ENCODE measurements at regions not wholly inside any gene's neighbourhood (a gene's known extent, or its start where the extent isn't known, plus 50 kb on each side); places are given as distances from the start of the nearest gene placed in this dataset.

DNA sequence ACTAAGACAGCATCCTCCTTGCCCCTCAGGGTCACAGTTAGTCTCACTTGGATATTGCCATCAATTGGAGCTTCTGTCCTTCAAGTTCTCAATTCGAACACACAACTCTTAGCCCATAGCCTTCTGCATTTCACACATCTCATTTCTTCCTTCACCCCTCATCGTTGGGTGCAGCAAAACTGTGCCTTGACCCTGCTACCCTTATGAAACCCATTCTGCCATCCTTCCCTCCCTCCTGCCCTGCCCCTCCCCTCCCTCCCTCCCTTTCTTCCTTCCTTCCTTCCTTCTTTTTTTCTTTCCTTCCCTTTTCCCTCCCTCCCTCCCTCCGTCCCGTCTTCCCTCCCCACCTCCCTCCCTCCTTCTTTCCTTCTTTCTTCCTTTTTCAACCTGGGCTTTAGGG, 80.7 kb upstream of the CYRIA start:
- no peaks in the 10 kb centered on the region for H3K36me3 Mint-ChIP-seq (ENCODE audit: low read depth)
- no peaks in the 10 kb centered on the region for H3K27me3 ChIP-seq (ENCODE audit: control insufficient read depth in 1 of 2, insufficient read depth in 2 of 2, low read length in 2 of 2)
- TF ChIP-seq, protein P1, sequence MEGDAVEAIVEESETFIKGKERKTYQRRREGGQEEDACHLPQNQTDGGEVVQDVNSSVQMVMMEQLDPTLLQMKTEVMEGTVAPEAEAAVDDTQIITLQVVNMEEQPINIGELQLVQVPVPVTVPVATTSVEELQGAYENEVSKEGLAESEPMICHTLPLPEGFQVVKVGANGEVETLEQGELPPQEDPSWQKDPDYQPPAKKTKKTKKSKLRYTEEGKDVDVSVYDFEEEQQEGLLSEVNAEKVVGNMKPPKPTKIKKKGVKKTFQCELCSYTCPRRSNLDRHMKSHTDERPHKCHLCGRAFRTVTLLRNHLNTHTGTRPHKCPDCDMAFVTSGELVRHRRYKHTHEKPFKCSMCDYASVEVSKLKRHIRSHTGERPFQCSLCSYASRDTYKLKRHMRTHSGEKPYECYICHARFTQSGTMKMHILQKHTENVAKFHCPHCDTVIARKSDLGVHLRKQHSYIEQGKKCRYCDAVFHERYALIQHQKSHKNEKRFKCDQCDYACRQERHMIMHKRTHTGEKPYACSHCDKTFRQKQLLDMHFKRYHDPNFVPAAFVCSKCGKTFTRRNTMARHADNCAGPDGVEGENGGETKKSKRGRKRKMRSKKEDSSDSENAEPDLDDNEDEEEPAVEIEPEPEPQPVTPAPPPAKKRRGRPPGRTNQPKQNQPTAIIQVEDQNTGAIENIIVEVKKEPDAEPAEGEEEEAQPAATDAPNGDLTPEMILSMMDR (IDR thresholded peaks at IDR 0.05) = no peak
- no peak overlapping the region for H3K27ac Mint-ChIP-seq
- H3K9me3 Mint-ChIP-seq = no peaks in the 10 kb centered on the region
- no peak overlapping the region for H3K4me3 ChIP-seq (ENCODE audit: low read length)
- intact Hi-C loops (cut with DNase I, micrococcal nuclease) = no loop called here
- ChIA-PET POLR2A (no interaction called here), CTCF (no interaction called here)
- no peaks in the 10 kb centered on the region for H3K36me3 ChIP-seq (ENCODE audit: insufficient read depth, low read length)
- H3K27me3 Mint-ChIP-seq = peaks cover 10% of the 10 kb centered on the region
- H3K4me1 ChIP-seq (ENCODE audit: insufficient read depth, low read length) = no peaks in the 10 kb centered on the region
- no peaks in the 10 kb centered on the region for H3K4me1 Mint-ChIP-seq (ENCODE audit: low read depth)
- ATAC-seq (ENCODE audit: poor library complexity) (no peak), DNase-seq (no peak)
- no peak overlapping the region for H3K27ac ChIP-seq (ENCODE audit: low read depth in 1 of 2, low read length in 2 of 2)
- no peak overlapping the region for H3K4me3 Mint-ChIP-seq
- no peaks in the 10 kb centered on the region for H3K9me3 ChIP-seq (ENCODE audit: control insufficient read depth in 1 of 2, insufficient read depth in 1 of 2, low read length in 2 of 2)

DNA sequence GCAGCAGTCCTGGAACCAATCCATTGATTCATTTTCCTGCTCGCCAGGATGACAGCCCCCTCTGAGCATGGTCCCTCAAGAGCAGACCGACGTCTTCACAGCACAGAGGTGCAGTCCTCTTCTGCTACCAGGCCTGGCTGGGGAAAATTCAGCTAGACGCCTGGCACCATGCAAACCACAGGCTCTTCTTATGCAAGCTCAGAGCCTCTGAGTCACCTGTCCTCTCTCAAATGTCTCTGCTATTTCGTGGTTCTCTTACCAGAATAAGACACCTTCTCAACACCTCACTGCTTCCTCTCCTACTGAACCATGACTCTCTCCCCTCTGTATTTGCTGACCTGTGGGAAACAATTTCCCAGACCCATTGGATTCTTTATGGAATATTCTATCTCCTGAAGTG, 79.8 kb upstream of the CYRIA start:
- ATAC-seq (ENCODE audit: poor library complexity) (no peak), DNase-seq (no peak)
- Histone ChIP-seq H3K9me3 (ENCODE audit: control insufficient read depth in 1 of 2, insufficient read depth in 1 of 2, low read length in 2 of 2) (no peaks in the 10 kb centered on the region), H3K36me3 (ENCODE audit: insufficient read depth, low read length) (no peaks in the 10 kb centered on the region), H3K27me3 (ENCODE audit: control insufficient read depth in 1 of 2, insufficient read depth in 2 of 2, low read length in 2 of 2) (peaks cover 0 to 2% of the 10 kb centered on the region in 2 experiments), H3K4me3 (ENCODE audit: low read length) (no peak overlapping the region), H3K4me1 (ENCODE audit: insufficient read depth, low read length) (no peaks in the 10 kb centered on the region), H3K27ac (ENCODE audit: low read depth in 1 of 2, low read length in 2 of 2) (no peak overlapping the region)
- Mint-ChIP-seq H3K36me3 (ENCODE audit: low read depth) (no peaks in the 10 kb centered on the region), H3K9me3 (no peaks in the 10 kb centered on the region), H3K4me1 (ENCODE audit: low read depth) (no peaks in the 10 kb centered on the region), H3K4me3 (no peak overlapping the region), H3K27me3 (peaks cover 12% of the 10 kb centered on the region), H3K27ac (no peak overlapping the region)
- POLR2A ChIA-PET = no interaction called here
- intact Hi-C loops (cut with DNase I, micrococcal nuclease) = no loop called here
- CTCF ChIA-PET = no interaction called here
- TF ChIP-seq, protein P1 (IDR thresholded peaks at IDR 0.05) = no peak

- intact Hi-C loops (cut with DNase I, micrococcal nuclease) = no loop called here
- Histone ChIP-seq H3K27ac (ENCODE audit: low read depth in 1 of 2, low read length in 2 of 2) (no peak overlapping the region), H3K27me3 (ENCODE audit: control insufficient read depth in 1 of 2, insufficient read depth in 2 of 2, low read length in 2 of 2) (peaks cover 0 to 2% of the 10 kb centered on the region in 2 experiments), H3K4me3 (ENCODE audit: low read length) (no peak overlapping the region), H3K9me3 (ENCODE audit: control insufficient read depth in 1 of 2, insufficient read depth in 1 of 2, low read length in 2 of 2) (no peaks in the 10 kb centered on the region), H3K36me3 (ENCODE audit: insufficient read depth, low read length) (no peaks in the 10 kb centered on the region), H3K4me1 (ENCODE audit: insufficient read depth, low read length) (no peaks in the 10 kb centered on the region)
- POLR2A ChIA-PET = no interaction called here
- ATAC-seq (ENCODE audit: poor library complexity) (no peak), DNase-seq (no peak)
- CTCF ChIA-PET = no interaction called here
- Mint-ChIP-seq H3K4me3 (no peak overlapping the region), H3K9me3 (no peaks in the 10 kb centered on the region), H3K27ac (no peak overlapping the region), H3K36me3 (ENCODE audit: low read depth) (no peaks in the 10 kb centered on the region), H3K4me1 (ENCODE audit: low read depth) (no peaks in the 10 kb centered on the region), H3K27me3 (peaks cover 16% of the 10 kb centered on the region)
- TF ChIP-seq, protein P1 (IDR thresholded peaks at IDR 0.05) = no peak
Measured at GRCh38 chr2:16744521-16744920, 78.9 kb upstream of the CYRIA start.
